HCT116 (cell line): ENCODE measurements at regions not wholly inside any gene's neighbourhood (a gene's known extent, or its start where the extent isn't known, plus 50 kb on each side); places are given as distances from the start of the nearest gene placed in this dataset.

Experiments
- ATAC-seq: fragments of 200-7000 bp; cut with Tn5 transposase; 2 replicates; pipeline ENCODE4 v1.9.1; 2020; ENCODE audit warnings: mild to moderate bottlenecking, moderate library complexity
- BruUV-seq: library from RNA; stranded (reverse); fragments of 400-500 nt; replicated peaks from 2 replicates; lab custom pipeline; 2021; lab: Mats Ljungman, UMichigan
- CTCF ChIA-PET: fragments of 300-600 bp; sonication (Branson Sonifier 250); formaldehyde crosslinking; loops from one replicate; lab custom pipeline; 2021; ENCODE audit warnings: antibody characterized with exemption; lab: Charles Lee
- POLR2A ChIA-PET: fragments of 300-600, 350-600 bp; sonication (Branson Sonifier 250); formaldehyde crosslinking; loops from one replicate; lab custom pipeline; 2021; ENCODE audit warnings: antibody characterized with exemption; lab: Charles Lee
- RAD21 ChIA-PET, 2 experiments: fragments of 300-600 bp; sonication (Branson Sonifier 250); formaldehyde crosslinking; loops; one replicate each; lab custom pipeline; 2023; ENCODE audit warnings: low total read pairs in 2 of 2; ENCODE audit not compliant: uncharacterized antibody in 2 of 2, unreplicated experiment in 2 of 2, low non-redundant PET in 1 of 2; lab: Charles Lee
- DNase-seq: peaks from one replicate; pipeline ENCODE4 v3.0.0-alpha.2; 2010; ENCODE audit warnings: low read depth, low spot score
- H2AFZ ChIP-seq: fragments of 200-600 bp; shearing (Covaris generic), sonication (generic); 2 replicates; pipeline ENCODE4 v1.6.1; 2017; ENCODE audit warnings: low read depth, mixed run types, mixed read lengths, antibody characterized with exemption, low read length; ENCODE audit not compliant: poor library complexity, severe bottlenecking
- H3K27ac ChIP-seq: 2 replicates; pipeline ENCODE4 v1.5.1; 2012; ENCODE audit warnings: low read depth, low read length
- H3K27me3 ChIP-seq: fragments of 200-600 bp; sonication (generic); 2 replicates; pipeline ENCODE4 v1.6.1; 2016; ENCODE audit warnings: mixed run types, low read length, mixed read lengths; ENCODE audit not compliant: insufficient read depth
- H3K36me3 ChIP-seq, 2 experiments: fragments of 200-500 bp in 1 of 2; fragments of 200-600 bp in 1 of 2; sonication (Bioruptor generic) in 1 of 2; sonication (generic) in 1 of 2; 2 replicates each; pipeline versions ENCODE4 v1.5.1 to v1.6.1; 2014 to 2016; ENCODE audit warnings: low read length in 2 of 2, inconsistent platforms in 1 of 2, mixed read lengths in 1 of 2, mixed run types in 1 of 2; ENCODE audit not compliant: insufficient read depth in 2 of 2, control insufficient read depth in 1 of 2
- H3K4me1 ChIP-seq, 2 experiments: fragments of 200-600 bp in 1 of 2; sonication (generic) in 1 of 2; 2 replicates each; pipeline versions ENCODE4 v1.5.1 to v1.6.1; 2012 to 2017; ENCODE audit warnings: low read length in 2 of 2, inconsistent platforms in 1 of 2, mild to moderate bottlenecking in 1 of 2, mixed read lengths in 1 of 2, mixed run types in 1 of 2, moderate library complexity in 1 of 2; ENCODE audit not compliant: insufficient read depth in 2 of 2, control insufficient read depth in 1 of 2
- H3K4me2 ChIP-seq: fragments of 200-600 bp; sonication (generic); 2 replicates; pipeline ENCODE4 v1.6.1; 2017; ENCODE audit warnings: mixed run types, low read length, mixed read lengths
- H3K4me3 ChIP-seq, 2 experiments: fragments of 200-600 bp in 1 of 2; sonication (generic) in 1 of 2; replicated peaks in 1 of 2; 2 replicates each; pipeline ENCODE4 v1.5.1; 2011 to 2016; ENCODE audit warnings: low read length in 2 of 2, control low read depth in 1 of 2, low read depth in 1 of 2, mild to moderate bottlenecking in 1 of 2, mixed read lengths in 1 of 2, mixed run types in 1 of 2
- H3K79me2 ChIP-seq: fragments of 200-600 bp; sonication (generic); 2 replicates; pipeline ENCODE4 v1.6.1; 2017; ENCODE audit warnings: mild to moderate bottlenecking, mixed run types, low read length, moderate library complexity, mixed read lengths; ENCODE audit not compliant: insufficient read depth
- H3K9ac ChIP-seq: fragments of 200-600 bp; sonication (generic); 2 replicates; pipeline ENCODE4 v1.6.1; 2016; ENCODE audit warnings: low read length, mixed read lengths
- H3K9me2 ChIP-seq: fragments of 200-600 bp; sonication (generic), shearing (Covaris generic); 2 replicates; pipeline ENCODE4 v1.6.1; 2017; ENCODE audit warnings: mixed run types, mild to moderate bottlenecking, moderate library complexity; ENCODE audit not compliant: insufficient read depth
- H3K9me3 ChIP-seq, 2 experiments: fragments of 200-500 bp in 1 of 2; fragments of 200-600 bp in 1 of 2; sonication (Bioruptor generic) in 1 of 2; sonication (generic) in 1 of 2; 2 replicates each; pipeline ENCODE4 v1.6.1; 2014 to 2017; ENCODE audit warnings: low read length in 2 of 2, mixed read lengths in 2 of 2, inconsistent platforms in 1 of 2, low read depth in 1 of 2, mild to moderate bottlenecking in 1 of 2, mixed run types in 1 of 2, moderate library complexity in 1 of 2; ENCODE audit not compliant: control insufficient read depth in 1 of 2, insufficient read depth in 1 of 2
- H4K20me1 ChIP-seq: fragments of 200-600 bp; sonication (generic), shearing (Covaris generic); 2 replicates; pipeline ENCODE4 v1.6.1; 2017; ENCODE audit warnings: mixed run types, mild to moderate bottlenecking, moderate library complexity; ENCODE audit not compliant: insufficient read depth
- EGR1 ChIP-seq: IDR thresholded peaks from 2 replicates; pipeline ENCODE4 v1.6.1; 2012; ENCODE audit warnings: low read depth
- ELF1 ChIP-seq: IDR thresholded peaks from 2 replicates; pipeline ENCODE4 v1.6.1; 2012; ENCODE audit warnings: low read depth, borderline replicate concordance
- EZH2 ChIP-seq: fragments of 200-600 bp; sonication (generic); IDR thresholded peaks from 2 replicates; pipeline ENCODE4 v1.6.1; 2017; ENCODE audit warnings: antibody characterized with exemption, mixed run types
- MAX ChIP-seq: IDR thresholded peaks from 2 replicates; pipeline ENCODE4 v1.6.1; 2012
- POLR2A ChIP-seq: IDR thresholded peaks from 2 replicates; pipeline ENCODE4 v1.7.0; 2011; ENCODE audit warnings: borderline replicate concordance; ENCODE audit not compliant: insufficient read depth, insufficient read length; ENCODE audit errors: extremely low read depth
- RAD21 ChIP-seq: IDR thresholded peaks from 2 replicates; pipeline ENCODE4 v1.6.1; 2012; ENCODE audit warnings: low read depth, mild to moderate bottlenecking
- SIN3A ChIP-seq: IDR thresholded peaks from 2 replicates; pipeline ENCODE4 v1.6.1; 2012; ENCODE audit warnings: low read depth
- YY1 ChIP-seq: IDR thresholded peaks from 2 replicates; pipeline ENCODE4 v1.6.1; 2011; ENCODE audit warnings: low read length, low read depth, moderate library complexity, mild to moderate bottlenecking; ENCODE audit not compliant: insufficient replicate concordance; ENCODE audit errors: extremely low read depth
- ZFX ChIP-seq: fragments of 450-650 bp; IDR thresholded peaks from 2 replicates; pipeline ENCODE4 v1.6.1; 2017
- intact Hi-C: fragments of 100-400 bp; cut with micrococcal nuclease; formaldehyde crosslinking; loops from 2 replicates; pipeline ENCODE4 v1.10.0; 2022
- TF ChIP-seq, protein P1 (sequence below): IDR thresholded peaks from 2 replicates; pipeline ENCODE4 v1.6.1; 2012; ENCODE audit warnings: low read depth
- TF ChIP-seq, protein P2 (sequence below): IDR thresholded peaks from 2 replicates; pipeline ENCODE4 v1.6.1; 2011; ENCODE audit warnings: mild to moderate bottlenecking, low read length, moderate library complexity; ENCODE audit not compliant: insufficient replicate concordance; ENCODE audit errors: extremely low read depth

GRCh38 chr4:28834120-28834519, 1886.0 kb upstream of the PCDH7 start (continued):
- TF ChIP-seq, protein P1, sequence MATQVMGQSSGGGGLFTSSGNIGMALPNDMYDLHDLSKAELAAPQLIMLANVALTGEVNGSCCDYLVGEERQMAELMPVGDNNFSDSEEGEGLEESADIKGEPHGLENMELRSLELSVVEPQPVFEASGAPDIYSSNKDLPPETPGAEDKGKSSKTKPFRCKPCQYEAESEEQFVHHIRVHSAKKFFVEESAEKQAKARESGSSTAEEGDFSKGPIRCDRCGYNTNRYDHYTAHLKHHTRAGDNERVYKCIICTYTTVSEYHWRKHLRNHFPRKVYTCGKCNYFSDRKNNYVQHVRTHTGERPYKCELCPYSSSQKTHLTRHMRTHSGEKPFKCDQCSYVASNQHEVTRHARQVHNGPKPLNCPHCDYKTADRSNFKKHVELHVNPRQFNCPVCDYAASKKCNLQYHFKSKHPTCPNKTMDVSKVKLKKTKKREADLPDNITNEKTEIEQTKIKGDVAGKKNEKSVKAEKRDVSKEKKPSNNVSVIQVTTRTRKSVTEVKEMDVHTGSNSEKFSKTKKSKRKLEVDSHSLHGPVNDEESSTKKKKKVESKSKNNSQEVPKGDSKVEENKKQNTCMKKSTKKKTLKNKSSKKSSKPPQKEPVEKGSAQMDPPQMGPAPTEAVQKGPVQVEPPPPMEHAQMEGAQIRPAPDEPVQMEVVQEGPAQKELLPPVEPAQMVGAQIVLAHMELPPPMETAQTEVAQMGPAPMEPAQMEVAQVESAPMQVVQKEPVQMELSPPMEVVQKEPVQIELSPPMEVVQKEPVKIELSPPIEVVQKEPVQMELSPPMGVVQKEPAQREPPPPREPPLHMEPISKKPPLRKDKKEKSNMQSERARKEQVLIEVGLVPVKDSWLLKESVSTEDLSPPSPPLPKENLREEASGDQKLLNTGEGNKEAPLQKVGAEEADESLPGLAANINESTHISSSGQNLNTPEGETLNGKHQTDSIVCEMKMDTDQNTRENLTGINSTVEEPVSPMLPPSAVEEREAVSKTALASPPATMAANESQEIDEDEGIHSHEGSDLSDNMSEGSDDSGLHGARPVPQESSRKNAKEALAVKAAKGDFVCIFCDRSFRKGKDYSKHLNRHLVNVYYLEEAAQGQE = no peak
- TF ChIP-seq RAD21 (no peak), SIN3A (no peak), EZH2 (no peak)
- TF ChIP-seq, all 23 proteins: peak for 0

DNA sequence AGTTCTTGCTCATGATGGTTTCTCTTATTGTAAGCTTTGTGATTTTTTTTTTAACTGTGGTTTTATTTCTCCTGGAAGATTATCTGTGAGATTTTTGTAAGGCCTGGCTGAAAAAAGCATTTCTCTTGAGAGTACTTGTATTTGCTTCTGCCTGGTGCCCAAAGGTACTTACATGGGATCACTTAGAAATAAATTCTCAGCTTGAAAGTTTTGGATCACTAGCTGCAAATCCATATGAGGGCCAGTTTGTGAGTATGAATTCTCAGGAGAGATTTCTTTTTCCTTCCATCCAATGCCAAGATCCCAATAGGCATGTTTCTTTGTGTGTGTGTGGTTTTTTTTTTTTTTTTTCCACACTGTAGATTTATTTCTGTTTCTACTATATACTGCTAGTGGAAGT, 1884.7 kb upstream of the PCDH7 start:
- Histone ChIP-seq H3K4me1 (no peaks in the 10 kb centered on the region), H3K9ac (no peak overlapping the region), H4K20me1 (no peaks in the 10 kb centered on the region), H3K27ac (no peak overlapping the region), H3K36me3 (no peaks in the 10 kb centered on the region), H3K4me2 (no peak overlapping the region), H3K27me3 (no peaks in the 10 kb centered on the region), H3K9me3 (no peaks in the 10 kb centered on the region), H3K79me2 (no peaks in the 10 kb centered on the region), H3K9me2 (no peaks in the 10 kb centered on the region), H3K4me3 (no peak overlapping the region), H2AFZ (no peak overlapping the region)
- no TSS peak for BruUV-seq
- TF ChIP-seq SIN3A (no peak), ZFX (no peak), EGR1 (no peak), YY1 (no peak), EZH2 (no peak), MAX (no peak), ELF1 (no peak), POLR2A (no peak)
- TF ChIP-seq, protein P2, sequence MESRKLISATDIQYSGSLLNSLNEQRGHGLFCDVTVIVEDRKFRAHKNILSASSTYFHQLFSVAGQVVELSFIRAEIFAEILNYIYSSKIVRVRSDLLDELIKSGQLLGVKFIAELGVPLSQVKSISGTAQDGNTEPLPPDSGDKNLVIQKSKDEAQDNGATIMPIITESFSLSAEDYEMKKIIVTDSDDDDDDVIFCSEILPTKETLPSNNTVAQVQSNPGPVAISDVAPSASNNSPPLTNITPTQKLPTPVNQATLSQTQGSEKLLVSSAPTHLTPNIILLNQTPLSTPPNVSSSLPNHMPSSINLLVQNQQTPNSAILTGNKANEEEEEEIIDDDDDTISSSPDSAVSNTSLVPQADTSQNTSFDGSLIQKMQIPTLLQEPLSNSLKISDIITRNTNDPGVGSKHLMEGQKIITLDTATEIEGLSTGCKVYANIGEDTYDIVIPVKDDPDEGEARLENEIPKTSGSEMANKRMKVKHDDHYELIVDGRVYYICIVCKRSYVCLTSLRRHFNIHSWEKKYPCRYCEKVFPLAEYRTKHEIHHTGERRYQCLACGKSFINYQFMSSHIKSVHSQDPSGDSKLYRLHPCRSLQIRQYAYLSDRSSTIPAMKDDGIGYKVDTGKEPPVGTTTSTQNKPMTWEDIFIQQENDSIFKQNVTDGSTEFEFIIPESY = no peak
- no peak for DNase-seq
- intact Hi-C loops = no loop called here
- ChIA-PET POLR2A (no interaction called here), RAD21 (no interaction called here), CTCF (no interaction called here)
- ATAC-seq = no peak
